ENCODE measurements at regions not wholly inside any gene's neighbourhood (a gene's known extent, or its start where the extent isn't known, plus 50 kb on each side); places are given as distances from the start of the nearest gene placed in this dataset.

DNA sequence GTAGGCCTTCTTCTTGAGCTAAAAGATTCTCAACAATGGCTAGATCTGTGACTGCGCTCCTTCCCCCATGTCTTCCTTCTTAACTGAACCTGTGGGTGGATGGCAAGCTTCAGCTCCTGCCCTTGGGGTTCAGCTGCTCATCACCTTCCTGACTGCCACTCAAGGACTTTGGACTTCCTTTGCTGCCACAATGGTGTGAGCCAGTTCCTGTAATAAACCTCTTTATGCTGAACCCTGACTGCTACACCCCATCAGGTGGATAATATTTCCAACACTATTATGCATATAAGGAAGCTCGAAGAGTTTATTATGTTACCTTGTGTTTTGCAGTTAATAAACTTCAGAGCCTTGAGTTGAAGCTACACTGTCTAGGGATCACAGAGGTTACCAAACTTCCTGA, 208.9 kb upstream of the SLC10A2 start:
- no peak for DNase-seq (ENCODE audit: low read depth)

- DNase-seq (ENCODE audit: low read depth), result no peak
These were observed 207.6 kb upstream of the SLC10A2 start for GRCh38 chr13:103273825-103274224.

GRCh38 chr13:103272770-103273169, 206.6 kb upstream of the SLC10A2 start:
- DNase-seq (ENCODE audit: low read depth), result no peak

GRCh38 chr13:103263448-103263847, 197.2 kb upstream of the SLC10A2 start:
- no peak for DNase-seq (ENCODE audit: low read depth)

GRCh38 chr13:103255587-103256301, 189.5 kb upstream of the SLC10A2 start:
- no peak for DNase-seq (ENCODE audit: low read depth)

DNA sequence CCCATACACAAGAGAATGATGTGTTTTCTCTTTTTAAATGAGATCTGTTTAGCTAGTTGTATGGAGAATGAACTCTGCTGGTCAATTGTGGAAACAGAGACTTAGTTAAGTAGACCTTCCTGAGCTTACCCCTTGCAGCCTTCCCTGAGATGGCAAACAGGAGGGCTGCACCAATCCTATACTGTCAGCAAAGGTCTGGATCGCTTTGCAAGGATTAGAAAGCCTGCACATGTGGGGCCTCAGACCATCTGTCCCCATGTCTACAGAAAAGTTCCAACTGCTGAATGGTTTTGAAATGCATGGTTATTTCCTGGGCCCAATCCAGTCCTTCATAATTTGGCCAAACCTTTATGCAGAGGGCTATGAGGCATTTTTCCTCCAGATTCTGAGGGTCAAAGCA, 183.9 kb upstream of the SLC10A2 start:
- no peak for DNase-seq (ENCODE audit: low read depth)

GRCh38 chr13:103246581-103247200, 180.5 kb upstream of the SLC10A2 start:
- no peak for DNase-seq (ENCODE audit: low read depth)

- no peak for DNase-seq (ENCODE audit: low read depth)
These were observed 177.3 kb upstream of the SLC10A2 start for GRCh38 chr13:103243495-103243894.

- no peak for DNase-seq (ENCODE audit: low read depth)
These were observed 172.2 kb upstream of the SLC10A2 start for GRCh38 chr13:103238441-103238840.

GRCh38 chr13:103236213-103236612, 170.0 kb upstream of the SLC10A2 start:
- no peak for DNase-seq (ENCODE audit: low read depth)

- DNase-seq (ENCODE audit: low read depth), result no peak
These were observed 163.5 kb upstream of the SLC10A2 start for GRCh38 chr13:103229674-103230073.

DNA sequence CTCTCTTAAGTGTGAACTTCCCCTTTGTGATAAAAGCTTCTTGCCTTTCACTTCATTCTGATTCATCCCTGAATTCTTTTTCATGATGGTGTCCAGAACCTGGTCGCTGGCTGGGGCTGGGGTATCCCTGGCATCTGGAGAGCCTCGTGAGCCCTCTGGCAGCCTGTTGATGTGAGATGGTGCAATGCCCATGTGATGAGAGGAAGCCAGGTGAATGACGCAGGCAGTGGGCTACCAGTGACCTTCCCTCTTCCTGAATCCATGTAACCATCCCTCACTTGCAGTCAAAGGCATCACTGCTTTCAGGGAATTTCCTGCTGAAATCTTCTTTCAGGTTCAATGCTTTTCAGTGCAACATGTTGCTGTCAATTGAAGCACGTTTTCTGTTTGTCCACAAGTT, 158.6 kb upstream of the SLC10A2 start:
- DNase-seq (ENCODE audit: low read depth), result no peak

DNA sequence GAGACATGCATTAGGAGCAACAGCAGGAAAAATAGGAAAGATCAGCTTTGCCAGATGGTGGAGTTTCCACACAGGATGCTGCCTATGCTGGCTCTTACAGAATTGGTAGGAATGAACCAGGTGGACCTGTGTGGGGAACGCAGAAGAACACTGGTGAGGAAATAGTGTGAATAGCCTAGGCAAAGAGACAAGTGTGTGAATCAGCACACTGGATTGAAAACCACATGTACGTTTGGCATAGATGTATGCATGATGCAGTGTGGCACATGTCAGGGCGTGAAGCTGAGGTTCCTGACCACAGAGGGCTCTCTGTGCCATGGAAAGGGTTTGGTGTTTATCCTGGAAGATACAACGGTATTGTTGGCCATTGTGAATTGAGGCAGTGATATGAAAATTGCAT, 156.5 kb upstream of the SLC10A2 start:
- DNase-seq (ENCODE audit: low read depth), result no peak

DNA sequence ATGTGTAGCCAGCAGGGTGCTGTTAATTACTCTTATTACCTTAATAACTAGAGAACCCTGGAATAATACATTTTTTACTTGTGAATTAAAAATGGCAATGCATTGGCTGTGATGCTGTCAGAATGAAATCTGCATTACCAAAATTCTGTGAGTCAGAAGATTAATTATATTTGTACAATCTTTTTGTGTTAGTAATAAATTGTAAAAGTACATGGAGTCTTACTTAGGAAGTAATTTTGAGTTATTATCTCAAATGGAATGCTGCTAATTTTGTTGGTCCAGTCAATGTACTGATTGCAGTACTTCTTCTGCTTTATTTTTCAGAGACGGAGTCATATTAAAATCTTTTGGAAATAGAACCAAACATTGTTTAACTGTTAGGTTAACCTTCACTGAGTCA, 152.0 kb upstream of the SLC10A2 start:
- DNase-seq (ENCODE audit: low read depth), result no peak

DNA sequence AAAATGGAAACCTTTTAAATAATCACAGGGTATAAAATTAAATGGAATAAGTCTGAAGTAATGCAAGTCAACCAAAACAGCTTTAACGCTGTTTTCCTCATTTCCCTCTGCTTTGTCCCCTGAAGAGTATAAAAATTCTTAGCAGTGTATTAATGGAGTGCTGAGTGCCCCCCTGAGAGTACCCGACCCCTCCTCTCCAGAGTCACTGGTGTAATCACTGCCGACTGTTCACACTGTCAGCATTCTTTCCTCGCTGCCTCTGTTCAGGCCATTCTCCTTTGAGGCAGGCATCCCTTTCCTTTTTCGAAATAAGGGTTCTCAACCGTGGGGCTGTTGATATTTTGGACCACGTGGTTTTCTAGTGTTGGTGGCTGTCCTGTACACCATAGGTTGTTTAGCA, 146.9 kb upstream of the SLC10A2 start:
- DNase-seq (ENCODE audit: low read depth), result no peak

DNA sequence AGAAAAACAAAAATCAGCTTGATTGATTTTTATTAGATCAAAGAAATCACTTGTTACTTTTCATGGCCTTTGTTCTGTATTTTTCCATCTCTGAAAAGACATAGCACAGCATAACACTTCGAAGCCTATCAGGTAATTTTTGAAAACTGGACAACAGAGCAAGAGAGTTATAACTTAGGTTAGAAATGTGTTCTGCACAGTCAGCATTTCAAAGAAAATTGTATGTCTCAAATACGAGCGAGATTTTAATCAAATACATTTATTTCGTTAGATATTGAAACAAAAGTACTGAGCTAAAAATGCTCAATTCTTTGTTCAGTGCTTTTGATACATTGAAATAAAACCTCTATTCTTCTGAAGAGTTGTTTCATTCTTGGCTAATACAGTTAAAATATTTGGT, 144.1 kb upstream of the SLC10A2 start:
- DNase-seq (ENCODE audit: low read depth), result no peak

- DNase-seq (ENCODE audit: low read depth), result no peak
These were observed 137.6 kb upstream of the SLC10A2 start for GRCh38 chr13:103203735-103204330.

GRCh38 chr13:103200118-103200885, 134.1 kb upstream of the SLC10A2 start:
- no peak for DNase-seq (ENCODE audit: low read depth)

- no peak for DNase-seq (ENCODE audit: low read depth)
These were observed 133.3 kb upstream of the SLC10A2 start for GRCh38 chr13:103199380-103200088.

DNA sequence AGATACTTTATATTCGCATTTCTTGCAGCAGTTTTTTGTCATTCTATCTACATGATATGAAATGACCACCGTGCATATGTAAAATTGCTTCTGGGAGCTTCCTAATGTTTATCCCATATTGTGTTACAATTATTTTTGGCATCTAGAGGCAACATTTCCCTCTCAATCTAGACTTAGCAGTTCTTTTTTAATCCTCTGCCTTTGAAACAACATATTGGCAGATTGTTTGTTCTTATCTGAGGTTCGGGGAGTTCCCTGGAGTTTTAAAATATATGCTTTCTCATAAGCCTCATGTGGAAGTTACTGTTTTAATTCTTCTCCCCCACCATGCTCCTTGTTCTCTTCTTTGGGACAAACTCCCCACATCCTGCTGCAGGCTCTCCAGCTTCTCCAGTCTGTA, 130.1 kb upstream of the SLC10A2 start:
- DNase-seq (ENCODE audit: low read depth), result no peak

- DNase-seq (ENCODE audit: low read depth), result no peak
These were observed 129.5 kb upstream of the SLC10A2 start for GRCh38 chr13:103195762-103196161.

- DNase-seq (ENCODE audit: low read depth), result no peak
These were observed 128.7 kb upstream of the SLC10A2 start for GRCh38 chr13:103194871-103195270.

Data from stimulated activated CD4-positive, alpha-beta T cell treated with anti-CD3 and anti-CD28 coated beads, Interleukin-2, amount 100 ng/mL, for 4 hours (primary cell).